Keratinocyte (primary cell): ENCODE measurements at regions not wholly inside any gene's neighbourhood (a gene's known extent, or its start where the extent isn't known, plus 50 kb on each side); places are given as distances from the start of the nearest gene placed in this dataset.

ENCODE experiments used
- EZH2 ChIP-seq: IDR thresholded peaks from one replicate; pipeline ENCODE4 v1.6.1; 2012; ENCODE audit warnings: inconsistent platforms, mild to moderate bottlenecking, low read length, moderate library complexity
- TF ChIP-seq, protein P1 (sequence below), 3 experiments: IDR thresholded peaks in 1 of 3; conservative IDR thresholded peaks in 1 of 3; optimal IDR thresholded peaks in 1 of 3; 2 replicates in 2 of 3; 3 replicates in 1 of 3; pipeline versions ENCODE3 to v1.5.1; 2011; ENCODE audit warnings: low read length in 3 of 3, mild to moderate bottlenecking in 3 of 3, moderate library complexity in 2 of 3, control low read depth in 1 of 3, inconsistent platforms in 1 of 3; ENCODE audit not compliant: insufficient read depth in 2 of 3; ENCODE audit errors: extremely low read depth in 1 of 3

DNA sequence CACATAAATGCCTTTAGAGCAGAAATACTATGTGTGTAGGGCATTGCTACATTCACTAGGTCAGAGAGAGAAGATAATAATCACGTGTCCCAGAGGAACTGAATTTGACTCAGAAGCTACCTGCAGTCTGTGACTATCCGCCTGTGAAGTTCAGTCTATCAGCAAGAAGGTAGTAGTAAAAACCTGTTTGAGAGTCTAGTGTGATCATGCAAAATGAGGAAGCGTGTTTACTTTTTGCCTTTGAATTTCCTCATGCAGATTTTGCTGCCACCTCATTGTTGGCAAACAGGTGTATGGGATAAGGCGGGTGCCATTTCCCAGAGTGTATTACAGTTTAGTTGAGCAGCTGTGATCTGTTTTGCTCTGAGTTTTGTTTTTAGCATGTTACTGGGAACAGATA lies 403.9 kb upstream of the FANCL start:
- TF ChIP-seq EZH2, result no peak
- TF ChIP-seq, protein P1, sequence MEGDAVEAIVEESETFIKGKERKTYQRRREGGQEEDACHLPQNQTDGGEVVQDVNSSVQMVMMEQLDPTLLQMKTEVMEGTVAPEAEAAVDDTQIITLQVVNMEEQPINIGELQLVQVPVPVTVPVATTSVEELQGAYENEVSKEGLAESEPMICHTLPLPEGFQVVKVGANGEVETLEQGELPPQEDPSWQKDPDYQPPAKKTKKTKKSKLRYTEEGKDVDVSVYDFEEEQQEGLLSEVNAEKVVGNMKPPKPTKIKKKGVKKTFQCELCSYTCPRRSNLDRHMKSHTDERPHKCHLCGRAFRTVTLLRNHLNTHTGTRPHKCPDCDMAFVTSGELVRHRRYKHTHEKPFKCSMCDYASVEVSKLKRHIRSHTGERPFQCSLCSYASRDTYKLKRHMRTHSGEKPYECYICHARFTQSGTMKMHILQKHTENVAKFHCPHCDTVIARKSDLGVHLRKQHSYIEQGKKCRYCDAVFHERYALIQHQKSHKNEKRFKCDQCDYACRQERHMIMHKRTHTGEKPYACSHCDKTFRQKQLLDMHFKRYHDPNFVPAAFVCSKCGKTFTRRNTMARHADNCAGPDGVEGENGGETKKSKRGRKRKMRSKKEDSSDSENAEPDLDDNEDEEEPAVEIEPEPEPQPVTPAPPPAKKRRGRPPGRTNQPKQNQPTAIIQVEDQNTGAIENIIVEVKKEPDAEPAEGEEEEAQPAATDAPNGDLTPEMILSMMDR (optimal IDR thresholded peaks at IDR 0.05 in 1 of 3, IDR thresholded peaks at IDR 0.05 in 1 of 3, conservative IDR thresholded peaks at IDR 0.05 in 1 of 3; ENCODE audit: extremely low read depth in 1 of 3, insufficient read depth in 2 of 3, low read length in 3 of 3), result no peak
